HK-2 (cell line): ENCODE measurements at regions not wholly inside any gene's neighbourhood (a gene's known extent, or its start where the extent isn't known, plus 50 kb on each side); places are given as distances from the start of the nearest gene placed in this dataset.

Experiments used
- DNase-seq: peaks from one replicate; pipeline ENCODE4 v3.0.0-alpha.2; 2018; ENCODE audit not compliant: unreplicated experiment

DNA sequence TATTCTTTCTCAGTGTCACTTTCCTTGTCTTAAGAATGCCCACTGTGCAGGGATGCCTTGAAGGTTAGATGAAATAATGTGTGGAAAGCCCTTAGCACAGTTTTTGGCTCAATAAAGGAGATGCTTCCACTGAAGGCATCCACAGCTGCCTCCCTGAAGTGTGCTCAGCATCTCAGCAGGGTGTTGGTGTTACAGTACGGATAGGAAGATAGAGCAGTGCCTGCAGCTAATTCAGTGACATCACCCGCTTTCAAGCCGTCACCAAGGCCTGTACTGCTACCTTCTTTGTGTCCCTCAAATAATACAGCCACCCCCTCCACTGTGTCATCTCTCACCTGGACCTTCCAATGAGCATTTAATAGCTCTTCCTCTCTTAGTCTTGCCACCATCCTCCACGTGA is 59.0 kb downstream of the NDUFS5 start:
- no peak for DNase-seq

DNA sequence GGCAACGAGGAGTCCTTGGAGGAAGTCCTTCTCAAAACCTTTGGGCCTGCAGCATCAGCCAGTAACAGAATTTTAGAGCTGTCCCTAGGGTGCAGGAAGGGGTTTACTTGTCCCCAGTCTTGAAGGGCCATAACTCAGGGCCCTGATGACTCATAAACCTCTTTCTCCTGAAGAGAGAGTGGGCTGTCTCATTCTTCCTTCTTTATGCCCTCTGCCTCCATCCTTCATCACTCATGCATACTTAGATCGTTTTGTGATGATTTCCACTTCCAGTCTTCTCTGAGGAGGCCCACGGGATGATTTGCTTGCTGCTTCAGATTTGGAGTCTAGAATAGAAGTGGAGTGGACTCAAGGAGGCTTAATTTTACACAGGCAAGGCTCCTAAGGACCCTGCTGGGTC is 60.2 kb downstream of the NDUFS5 start:
- no peak for DNase-seq

DNA sequence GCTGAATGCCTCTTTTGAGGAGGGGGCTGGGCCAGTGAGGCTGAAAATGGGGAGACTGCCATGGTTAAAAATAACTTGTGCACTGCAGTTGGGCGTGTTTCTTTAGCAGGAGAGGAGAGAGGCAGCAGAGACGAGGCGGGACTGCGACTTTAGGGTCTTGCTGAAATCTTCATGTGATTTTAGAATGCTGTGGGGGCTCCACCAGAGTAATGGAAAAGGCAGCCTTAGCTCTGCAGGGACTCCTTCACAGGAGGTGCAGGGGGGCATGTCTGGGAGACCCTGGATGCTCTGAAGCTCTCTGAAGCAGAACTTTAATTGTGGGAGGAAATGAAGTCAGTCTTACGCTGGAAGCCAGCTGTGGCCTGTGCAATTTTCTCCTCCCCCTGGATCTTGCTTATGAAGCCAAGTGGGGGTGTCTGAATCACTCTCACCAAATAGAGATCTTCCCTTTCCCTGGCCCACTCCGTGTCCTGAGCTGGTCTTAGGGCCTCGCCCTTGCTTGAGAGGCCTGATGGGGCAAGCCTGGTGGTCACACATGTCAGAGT is 60.8 kb downstream of the NDUFS5 start:
- DNase-seq = no peak

GRCh38 chr1:39087435-39087834 is 61.3 kb downstream of the NDUFS5 start:
- no peak for DNase-seq

DNA sequence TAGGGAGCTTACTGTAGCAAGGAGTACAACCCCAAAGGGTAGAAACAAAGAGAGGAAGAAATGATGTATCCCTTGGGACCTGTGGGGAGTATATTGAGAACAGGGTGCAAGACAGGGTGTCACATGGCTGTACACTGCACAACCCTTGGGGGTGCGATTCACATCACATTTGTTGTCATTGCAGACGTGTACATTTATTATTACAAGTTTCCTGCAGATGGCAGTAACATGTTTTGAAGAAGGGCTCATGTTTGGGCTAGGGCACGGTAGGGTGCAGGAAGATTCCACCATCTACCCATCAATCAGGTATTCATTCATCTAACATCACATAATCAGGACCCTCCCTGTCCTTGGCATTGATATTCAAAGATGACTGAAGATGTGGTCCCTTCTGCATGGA is 62.5 kb downstream of the NDUFS5 start:
- DNase-seq = no peak

DNA sequence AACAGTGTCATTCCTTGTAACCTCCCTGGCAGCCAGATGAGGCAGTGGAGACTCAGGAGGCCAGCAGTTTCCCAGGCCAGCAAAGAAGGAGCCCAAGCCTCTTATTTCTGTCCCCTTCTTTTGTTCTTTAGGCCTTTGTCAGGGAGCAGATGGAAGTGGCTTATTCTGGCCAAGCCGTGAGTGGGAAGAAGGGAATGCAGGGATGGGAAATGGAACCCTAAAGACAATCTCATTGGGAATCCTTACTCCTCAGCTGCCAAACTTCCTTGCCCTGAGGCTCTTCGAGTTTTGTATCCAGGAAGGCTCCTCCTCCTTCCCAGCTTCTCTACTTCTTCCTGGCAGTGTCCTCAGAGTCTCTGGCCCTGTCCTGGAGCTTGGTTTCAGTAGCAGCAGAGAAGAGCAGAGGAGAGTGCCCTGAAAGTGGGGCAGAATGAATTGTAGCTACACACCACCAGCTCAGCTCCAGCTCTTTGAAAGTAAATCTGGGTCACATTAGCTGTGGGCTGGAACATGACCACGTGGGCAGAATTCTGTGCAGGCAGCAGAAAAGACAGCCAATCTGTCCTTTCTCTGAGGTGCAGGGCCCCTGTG is 63.9 kb downstream of the NDUFS5 start:
- DNase-seq = no peak

DNA sequence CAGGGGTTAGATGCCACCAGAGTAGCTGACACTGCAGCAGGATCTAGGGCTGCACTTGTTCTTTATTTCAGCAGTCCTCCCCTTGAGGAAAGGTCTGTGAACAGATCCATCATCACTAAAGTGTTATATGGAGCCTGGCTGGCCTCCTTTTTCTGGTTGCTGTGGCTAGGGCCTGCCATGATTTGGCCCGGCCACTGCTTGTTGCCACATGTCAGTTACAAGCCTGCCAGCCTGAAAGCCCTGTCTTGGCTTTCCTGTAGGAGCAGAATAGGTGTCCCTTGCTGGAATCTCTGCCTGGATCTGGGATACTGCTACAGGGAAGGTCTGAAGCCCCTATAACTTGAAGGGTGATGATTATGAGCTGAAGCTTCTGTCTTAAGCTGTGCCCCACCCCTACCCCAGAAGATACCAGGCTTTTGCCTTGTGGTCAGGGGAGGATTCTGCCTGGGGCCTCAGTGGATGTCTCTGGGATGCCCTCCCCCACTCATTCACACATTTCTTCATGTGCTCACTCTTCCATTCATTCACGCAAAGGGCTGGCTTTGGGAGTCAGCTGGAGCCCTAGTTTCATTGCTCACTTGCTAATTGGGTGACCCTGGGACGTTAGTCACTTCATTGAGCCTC is 64.7 kb downstream of the NDUFS5 start:
- no peak for DNase-seq

DNA sequence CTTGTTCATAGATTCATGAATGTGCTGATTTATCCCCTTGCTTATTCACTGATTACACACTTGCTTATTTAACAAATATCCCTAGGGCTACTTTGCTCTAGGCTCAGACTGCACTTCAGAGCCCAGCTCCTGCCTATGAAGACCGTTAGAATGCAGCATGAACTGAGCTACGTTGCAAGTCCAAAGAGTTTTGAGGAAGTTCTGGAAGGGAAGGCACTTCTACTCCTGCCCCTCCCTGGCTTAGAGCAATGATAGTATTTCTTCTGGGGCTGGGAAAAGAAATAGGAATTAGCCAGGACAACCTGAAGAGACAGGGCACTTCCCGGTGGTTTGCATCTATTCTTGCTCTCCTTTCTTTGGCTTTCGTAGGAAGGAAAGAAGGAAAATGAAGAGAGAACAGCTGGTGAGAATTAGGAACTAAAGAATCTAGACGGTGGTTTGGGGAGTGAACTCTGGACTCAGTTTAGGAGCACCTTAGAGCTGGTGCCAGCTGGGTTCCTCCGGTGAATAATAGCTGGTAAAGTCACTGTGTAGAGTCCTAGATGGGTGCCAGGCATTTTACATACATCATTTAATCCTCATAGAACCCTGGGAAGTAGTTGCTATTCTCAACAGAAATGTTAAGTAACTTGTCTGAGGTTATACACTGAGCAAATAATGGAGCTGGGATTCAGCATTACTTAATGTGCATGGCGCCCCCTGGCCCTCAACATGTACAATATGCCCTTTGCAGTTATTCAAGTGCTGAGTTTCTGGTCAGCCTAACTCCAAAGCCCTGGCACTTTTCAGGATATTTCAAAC is 65.9 kb downstream of the NDUFS5 start:
- DNase-seq = peak; percentile 47

DNA sequence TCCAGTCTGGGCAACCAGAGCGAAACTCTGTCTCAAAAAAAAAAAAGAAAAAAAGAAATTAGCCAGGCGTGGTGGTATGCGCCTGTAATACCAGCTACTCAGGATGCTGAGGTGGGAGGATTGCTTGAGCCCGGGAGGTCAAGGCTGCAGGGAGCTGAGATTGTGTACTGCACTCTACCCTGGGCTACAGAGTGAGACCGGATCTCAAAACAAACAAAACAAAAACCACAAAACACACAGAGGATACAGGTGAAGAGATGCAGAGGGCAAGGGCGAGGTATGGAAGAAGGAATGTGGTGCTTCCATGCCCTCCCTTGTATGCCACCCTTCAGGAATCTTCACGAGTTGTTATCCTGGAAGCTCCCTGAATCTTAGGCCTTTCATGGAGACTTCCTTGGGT is 68.5 kb downstream of the NDUFS5 start:
- no peak for DNase-seq

GRCh38 chr1:39098546-39099250 is 72.5 kb downstream of the NDUFS5 start:
- DNase-seq = peak; percentile 81

GRCh38 chr1:39102537-39103327 is 76.6 kb downstream of the NDUFS5 start:
- DNase-seq = no peak

DNA sequence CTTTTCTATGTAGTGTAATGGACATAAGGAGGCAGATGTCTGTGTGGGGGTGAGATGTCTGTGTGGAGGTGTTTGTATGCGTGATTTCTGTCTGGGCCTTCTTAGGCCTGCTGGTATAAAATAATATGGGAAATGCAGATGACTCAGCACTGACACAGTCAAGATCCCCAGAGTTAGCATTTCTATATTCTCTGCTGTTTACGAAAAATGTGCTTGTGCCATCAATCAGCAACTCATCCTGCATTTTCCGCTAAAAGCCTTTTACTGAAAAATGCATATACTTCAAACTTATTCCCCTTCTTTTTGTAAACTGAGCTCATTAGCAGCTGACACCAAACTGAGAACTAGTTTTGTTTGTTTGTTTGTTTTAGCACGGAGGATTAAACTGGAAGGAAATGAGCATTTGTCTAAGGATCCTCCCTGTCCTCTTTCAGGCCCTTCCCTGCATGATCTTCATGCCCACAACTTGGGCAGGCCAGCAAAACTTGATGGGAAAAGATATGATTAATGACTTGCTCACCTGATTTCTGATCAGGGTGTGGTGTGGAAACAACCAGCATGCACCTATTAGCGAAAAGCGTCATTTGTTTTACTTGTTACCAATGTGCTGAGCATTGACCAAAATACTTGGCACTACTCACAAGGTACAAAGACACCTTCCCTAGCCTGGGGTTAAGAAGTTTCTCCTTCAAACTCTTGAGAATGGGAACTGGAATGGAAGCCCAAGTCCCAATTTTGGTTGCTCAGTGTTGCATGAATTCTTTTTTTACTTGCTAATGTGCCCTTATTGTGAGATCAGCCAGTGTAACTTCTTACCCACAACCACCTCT is 77.4 kb downstream of the NDUFS5 start:
- no peak for DNase-seq

DNA sequence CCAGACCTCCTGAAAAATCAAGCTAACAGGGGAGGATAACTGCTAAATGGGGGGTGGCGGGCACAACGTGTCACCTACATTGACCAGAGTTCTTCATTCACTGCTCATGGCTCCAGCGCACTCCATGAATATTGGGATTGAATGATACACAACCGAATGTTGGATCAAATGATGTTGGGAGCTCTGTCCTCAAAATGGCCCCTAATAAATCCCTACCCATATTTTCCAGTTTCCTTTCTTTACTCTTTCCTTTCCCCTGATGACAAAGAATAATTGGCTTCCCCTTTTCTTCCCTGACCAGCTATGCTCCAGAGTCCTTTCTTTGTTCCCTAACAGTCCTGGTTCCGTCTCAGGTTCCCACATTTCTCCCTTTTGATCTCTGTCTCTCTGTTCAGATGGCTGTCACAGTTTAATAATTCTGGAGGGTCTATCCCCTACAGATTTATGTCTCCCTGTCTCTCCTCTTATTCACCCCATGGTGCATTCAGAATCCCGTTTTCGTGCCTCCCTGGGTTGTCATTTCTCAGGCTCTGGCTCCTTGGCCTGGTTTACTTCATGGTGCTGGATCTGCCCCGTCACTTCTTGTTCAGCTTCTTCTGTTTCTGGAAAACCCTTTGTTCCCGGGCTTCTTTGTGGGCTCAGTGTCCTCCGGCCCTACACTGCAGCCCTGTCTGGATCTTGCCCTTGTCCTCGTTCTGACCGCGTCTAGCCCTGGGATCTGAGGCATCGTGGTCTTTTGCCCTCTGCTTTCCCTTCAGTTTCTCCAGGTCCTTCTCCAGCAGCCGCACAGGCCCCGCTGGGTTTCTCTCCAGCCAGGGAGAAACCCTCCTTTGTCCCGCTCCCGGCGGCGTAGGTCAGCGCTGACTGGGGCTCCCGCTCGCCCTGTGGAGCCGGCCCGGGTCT is 78.3 kb downstream of the NDUFS5 start:
- peak; percentile 54 for DNase-seq

GRCh38 chr1:39105061-39105840 is 79.1 kb downstream of the NDUFS5 start:
- DNase-seq = peak; percentile 69

DNA sequence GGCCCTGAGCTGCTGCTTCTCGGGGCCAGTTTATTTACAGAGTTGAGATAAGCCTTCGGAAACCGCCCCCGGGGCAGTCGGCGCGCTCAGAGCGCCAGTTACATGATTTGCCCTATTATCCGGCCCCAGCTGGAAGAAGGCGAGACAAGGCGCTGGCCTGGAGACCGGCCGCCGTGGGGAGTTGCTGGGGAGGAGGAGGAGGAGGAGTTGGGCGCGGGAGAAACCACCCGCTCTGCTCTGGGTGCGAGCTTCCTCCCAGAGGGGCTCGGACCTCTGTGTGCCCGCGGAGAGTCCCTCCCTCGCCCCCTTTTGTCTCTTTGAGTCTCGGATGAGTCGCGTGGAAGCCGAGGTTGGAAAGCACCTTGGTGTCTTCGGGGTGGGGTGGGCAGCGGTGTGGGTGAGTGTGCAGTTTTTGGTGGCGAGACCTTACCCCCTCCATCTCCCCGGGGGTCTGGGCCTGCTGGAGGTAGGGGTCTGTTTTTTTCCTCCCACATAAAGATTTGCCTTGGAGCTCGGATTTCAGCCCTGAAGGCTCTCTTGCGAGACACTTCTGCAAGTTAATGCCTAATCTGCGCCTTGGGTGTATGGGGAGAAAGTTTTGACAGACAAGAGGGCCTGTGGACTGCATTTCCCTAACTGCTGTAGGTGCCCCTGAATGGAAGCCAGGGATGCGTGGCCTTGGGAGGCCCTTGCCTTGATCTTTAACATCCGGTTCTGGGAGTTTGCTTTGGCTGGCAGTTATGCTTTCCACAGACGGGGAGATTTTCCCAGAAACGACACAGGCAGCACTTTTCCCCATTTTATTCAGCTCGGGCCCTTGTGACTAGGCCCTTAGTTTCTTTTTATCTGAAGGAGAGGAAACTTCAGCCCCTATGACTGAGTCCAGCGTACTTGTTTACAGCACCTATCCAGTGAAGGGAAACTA is 80.0 kb downstream of the NDUFS5 start:
- peak; percentile 74 for DNase-seq

DNA sequence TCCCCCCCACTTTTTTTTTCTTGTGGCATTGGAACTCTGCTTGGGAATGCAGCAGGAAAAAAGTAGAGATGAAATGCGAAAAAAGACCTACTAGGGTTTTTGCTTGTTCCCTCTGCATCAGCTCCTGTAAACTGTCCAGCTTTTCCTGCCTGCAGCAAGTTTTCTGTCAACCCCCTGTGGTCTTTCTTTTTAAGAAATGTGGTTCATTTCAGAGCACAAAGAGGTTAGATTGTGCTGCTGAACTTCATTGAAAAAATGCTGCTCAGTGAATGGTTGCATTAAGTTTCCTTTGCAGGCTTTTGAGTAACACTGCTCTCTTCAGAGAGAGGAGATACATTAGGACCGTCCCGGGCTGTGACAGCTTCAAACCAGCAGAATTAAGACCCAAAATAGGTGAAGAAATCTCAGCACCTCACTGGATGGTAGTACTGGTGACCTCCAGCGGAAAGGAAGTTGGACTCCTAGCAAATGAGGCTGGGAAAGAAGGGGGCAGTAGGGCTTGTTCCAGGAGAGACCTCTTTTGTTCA is 80.7 kb downstream of the NDUFS5 start:
- DNase-seq = no peak
